ENCODE measurements at regions not wholly inside any gene's neighbourhood (a gene's known extent, or its start where the extent isn't known, plus 50 kb on each side); places are given as distances from the start of the nearest gene placed in this dataset.
"Not testable (repeated sequence)": the region's sequence is repeated elsewhere in the genome, so short reads cannot be mapped to it uniquely, and the experiment has no call there.

- no peak for TF ChIP-seq CTCF (conservative IDR thresholded peaks at IDR 0.05; ENCODE audit: low read depth)
- CTCF ChIA-PET, result no interaction called here
- no peak overlapping the region for H3K27ac ChIP-seq
- POLR2A ChIA-PET (ENCODE audit: low non-redundant PET), result no interaction called here
- no peak for DNase-seq (ENCODE audit: low spot score)
Observed at GRCh38 chr14:105907276-105907675, 380.9 kb downstream of the TMEM121 start.

GRCh38 chr14:105908006-105908405, 381.6 kb downstream of the TMEM121 start:
- DNase-seq (ENCODE audit: low spot score), result no peak
- TF ChIP-seq CTCF (conservative IDR thresholded peaks at IDR 0.05; ENCODE audit: low read depth), result no peak
- POLR2A ChIA-PET (ENCODE audit: low non-redundant PET), result no interaction called here
- CTCF ChIA-PET, result no interaction called here
- no peak overlapping the region for H3K27ac ChIP-seq

DNA sequence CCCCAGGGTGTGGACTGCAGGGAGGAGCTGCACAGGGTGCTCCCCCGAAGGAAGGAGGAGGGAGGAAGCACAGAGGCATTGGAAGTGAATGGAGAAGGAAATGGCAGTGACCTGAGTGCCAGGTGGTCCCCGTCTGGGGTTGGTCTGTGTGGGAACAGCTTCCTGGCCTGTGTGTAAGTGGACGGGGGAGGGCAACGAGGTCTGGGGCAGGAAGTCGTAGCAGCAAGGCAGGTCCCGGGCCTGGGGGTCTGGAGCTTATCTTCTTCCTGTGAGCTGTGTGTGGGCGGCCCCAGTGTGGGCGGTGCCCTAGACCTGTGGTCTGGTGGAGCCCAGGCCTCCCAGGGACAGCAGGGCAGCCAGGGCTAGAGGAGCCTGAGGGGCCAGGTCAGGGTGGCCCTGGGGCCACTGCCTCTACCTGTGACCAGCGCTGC, 382.1 kb downstream of the TMEM121 start:
- ChIA-PET POLR2A (ENCODE audit: low non-redundant PET) (no interaction called here), CTCF (no interaction called here)
- TF ChIP-seq CTCF (conservative IDR thresholded peaks at IDR 0.05; ENCODE audit: low read depth), result no peak
- H3K27ac ChIP-seq, result no peak overlapping the region
- DNase-seq (ENCODE audit: low spot score), result no peak

- TF ChIP-seq CTCF (conservative IDR thresholded peaks at IDR 0.05; ENCODE audit: low read depth), result no peak
- H3K27ac ChIP-seq, result no peak overlapping the region
- POLR2A ChIA-PET (ENCODE audit: low non-redundant PET), result no interaction called here
- no peak for DNase-seq (ENCODE audit: low spot score)
- CTCF ChIA-PET, result no interaction called here
Observed at GRCh38 chr14:105909046-105909827, 382.9 kb downstream of the TMEM121 start.

- CTCF ChIA-PET; DNase-seq (ENCODE audit: low spot score); POLR2A ChIA-PET (ENCODE audit: low non-redundant PET); H3K27ac ChIP-seq: not testable (repeated sequence)
Observed at GRCh38 chr14:105909828-105910120, 383.4 kb downstream of the TMEM121 start.

DNA sequence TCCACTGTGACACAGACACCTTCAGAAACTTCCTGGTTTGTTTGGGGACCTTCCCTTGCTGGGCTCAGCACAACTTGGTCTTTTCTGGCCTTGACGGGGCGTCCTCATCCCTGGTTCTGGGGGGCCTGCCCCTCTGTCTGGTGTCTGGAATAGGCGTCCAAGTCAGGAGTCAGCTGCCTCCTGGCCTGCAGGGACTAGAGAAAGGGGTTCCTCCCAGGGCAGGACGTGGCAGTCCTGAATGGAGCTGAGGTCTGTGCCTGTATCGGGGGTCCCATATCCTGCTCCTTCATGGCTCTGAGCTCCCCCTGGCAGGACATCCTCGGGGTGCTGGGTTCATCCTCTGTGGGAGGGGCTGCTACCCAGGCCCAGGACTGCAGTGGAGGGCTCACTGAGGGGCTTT, 384.0 kb downstream of the TMEM121 start:
- no peak for DNase-seq (ENCODE audit: low spot score)
- no peak overlapping the region for H3K27ac ChIP-seq
- ChIA-PET POLR2A (ENCODE audit: low non-redundant PET) (no interaction called here), CTCF (no interaction called here)
- no peak for TF ChIP-seq CTCF (conservative IDR thresholded peaks at IDR 0.05; ENCODE audit: low read depth)

- ChIA-PET CTCF (no interaction called here), POLR2A (ENCODE audit: low non-redundant PET) (no interaction called here)
- no peak overlapping the region for H3K27ac ChIP-seq
- DNase-seq (ENCODE audit: low spot score), result no peak
- no peak for TF ChIP-seq CTCF (conservative IDR thresholded peaks at IDR 0.05; ENCODE audit: low read depth)
Observed at GRCh38 chr14:105911006-105911847, 384.8 kb downstream of the TMEM121 start.

GRCh38 chr14:105911848-105912292, 385.5 kb downstream of the TMEM121 start:
- CTCF ChIA-PET; H3K27ac ChIP-seq; POLR2A ChIA-PET (ENCODE audit: low non-redundant PET); DNase-seq (ENCODE audit: low spot score): not testable (repeated sequence)
